ENCODE measurements at regions not wholly inside any gene's neighbourhood (a gene's known extent, or its start where the extent isn't known, plus 50 kb on each side); places are given as distances from the start of the nearest gene placed in this dataset.

DNA sequence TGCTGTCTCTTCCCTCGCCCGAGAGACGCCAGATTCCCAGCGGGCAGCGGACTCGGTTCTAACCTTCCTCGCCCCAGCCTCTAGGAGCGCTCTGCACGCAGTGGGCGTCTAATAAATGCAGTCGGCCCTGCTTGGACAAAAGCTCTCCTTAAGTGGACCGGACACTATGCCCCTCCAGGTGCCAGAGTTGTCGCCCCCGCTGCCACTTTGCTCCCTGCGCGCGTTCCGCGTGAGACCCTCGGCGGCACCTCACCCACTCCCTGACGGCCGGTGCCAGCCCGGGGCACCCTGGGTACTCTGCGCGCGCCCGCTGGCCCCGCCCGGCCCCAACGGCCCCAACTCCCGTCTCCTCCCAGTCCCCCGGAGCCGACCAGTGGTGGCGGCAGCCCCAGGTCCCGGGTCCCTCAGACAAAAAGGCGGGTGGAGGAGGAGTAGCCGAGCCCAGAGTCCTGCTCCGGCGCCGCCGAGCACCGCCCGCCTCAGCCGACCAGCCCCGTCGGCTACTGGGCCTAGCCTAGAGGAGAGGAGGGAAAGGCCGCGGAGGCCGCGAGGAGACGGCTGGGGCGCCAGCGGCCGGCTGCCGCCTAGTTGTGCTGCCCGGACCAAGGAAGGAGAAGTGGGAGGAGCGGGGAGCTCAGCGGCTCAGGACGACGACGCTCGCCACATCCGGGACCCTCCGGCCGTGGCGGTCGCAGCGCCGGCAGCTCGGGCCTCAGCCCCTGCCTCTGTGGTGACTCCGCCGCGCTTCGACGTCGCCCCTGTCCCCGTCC is 123.0 kb downstream of the GOSR1 start (continued):
- TF ChIP-seq, protein P1, sequence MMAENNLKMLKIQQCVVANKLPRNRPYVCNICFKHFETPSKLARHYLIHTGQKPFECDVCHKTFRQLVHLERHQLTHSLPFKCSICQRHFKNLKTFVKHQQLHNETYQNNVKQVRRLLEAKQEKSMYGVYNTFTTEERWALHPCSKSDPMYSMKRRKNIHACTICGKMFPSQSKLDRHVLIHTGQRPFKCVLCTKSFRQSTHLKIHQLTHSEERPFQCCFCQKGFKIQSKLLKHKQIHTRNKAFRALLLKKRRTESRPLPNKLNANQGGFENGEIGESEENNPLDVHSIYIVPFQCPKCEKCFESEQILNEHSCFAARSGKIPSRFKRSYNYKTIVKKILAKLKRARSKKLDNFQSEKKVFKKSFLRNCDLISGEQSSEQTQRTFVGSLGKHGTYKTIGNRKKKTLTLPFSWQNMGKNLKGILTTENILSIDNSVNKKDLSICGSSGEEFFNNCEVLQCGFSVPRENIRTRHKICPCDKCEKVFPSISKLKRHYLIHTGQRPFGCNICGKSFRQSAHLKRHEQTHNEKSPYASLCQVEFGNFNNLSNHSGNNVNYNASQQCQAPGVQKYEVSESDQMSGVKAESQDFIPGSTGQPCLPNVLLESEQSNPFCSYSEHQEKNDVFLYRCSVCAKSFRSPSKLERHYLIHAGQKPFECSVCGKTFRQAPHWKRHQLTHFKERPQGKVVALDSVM (CRISPR knock-in tag; IDR thresholded peaks at IDR 0.05): peak; percentile 81
- TF ChIP-seq HOXA7 (CRISPR knock-in tag; IDR thresholded peaks at IDR 0.05) (no peak), SRF (IDR thresholded peaks at IDR 0.05; ENCODE audit: low read depth, low read length) (no peak), AGO2 (optimal IDR thresholded peaks at IDR 0.05; ENCODE audit: low read depth, low read length) (peak; percentile 78), ZNF280D (CRISPR knock-in tag; IDR thresholded peaks at IDR 0.05) (peak; percentile 75; the same call in 1 of the 2 replicates), ZNF496 (CRISPR knock-in tag; IDR thresholded peaks at IDR 0.05; ENCODE audit: insufficient replicate concordance) (no peak), RORA (CRISPR knock-in tag; IDR thresholded peaks at IDR 0.05) (no peak), SALL2 (CRISPR knock-in tag; IDR thresholded peaks at IDR 0.05) (peak; percentile 84; the same call in 1 of the 2 replicates), IRX3 (CRISPR knock-in tag; IDR thresholded peaks at IDR 0.05; ENCODE audit: borderline replicate concordance, low read depth) (peak; percentile 74; the same call in 1 of the 2 replicates), ZNF775 (CRISPR knock-in tag; IDR thresholded peaks at IDR 0.05; ENCODE audit: borderline replicate concordance) (no peak), CEBPG (CRISPR knock-in tag; IDR thresholded peaks at IDR 0.05) (no peak), CREB3 (CRISPR knock-in tag; IDR thresholded peaks at IDR 0.05) (no peak), ZNF12 (CRISPR knock-in tag; IDR thresholded peaks at IDR 0.05) (peak; percentile 33; the same call in 1 of the 2 replicates), ZFAT (CRISPR knock-in tag; conservative IDR thresholded peaks at IDR 0.05) (no peak), ZNF431 (CRISPR knock-in tag; IDR thresholded peaks at IDR 0.05; ENCODE audit: borderline replicate concordance, low read depth) (no peak), ZFP41 (CRISPR knock-in tag; IDR thresholded peaks at IDR 0.05; ENCODE audit: borderline replicate concordance) (no peak), MIXL1 (CRISPR knock-in tag; IDR thresholded peaks at IDR 0.05) (no peak), RFXANK (CRISPR knock-in tag; IDR thresholded peaks at IDR 0.05) (no peak), ZNF136 (CRISPR knock-in tag; IDR thresholded peaks at IDR 0.05; ENCODE audit: low read depth) (0 out of 2 replicates have a peak, but pooled peaks have one; percentile 36), ZNF121 (CRISPR knock-in tag; IDR thresholded peaks at IDR 0.05) (no peak; the same call in 1 of the 2 replicates), ZBTB26 (CRISPR knock-in tag; IDR thresholded peaks at IDR 0.05; ENCODE audit: borderline replicate concordance) (no peak), ZNF101 (CRISPR knock-in tag; IDR thresholded peaks at IDR 0.05; ENCODE audit: borderline replicate concordance, low read depth) (no peak), KDM5B (CRISPR knock-in tag; IDR thresholded peaks at IDR 0.05; ENCODE audit: borderline replicate concordance) (peak; percentile 80; the same call in 1 of the 2 replicates)
